Pancreas (tissue), 10 donors: ENCODE measurements at regions not wholly inside any gene's neighbourhood (a gene's known extent, or its start where the extent isn't known, plus 50 kb on each side); places are given as distances from the start of the nearest gene placed in this dataset.
A peak's percentile ranks its signal among the peaks of the same experiment; 100 is the strongest.
"Not testable (repeated sequence)": the region's sequence is repeated elsewhere in the genome, so short reads cannot be mapped to it uniquely, and the experiment has no call there.

ENCODE experiments used
- ATAC-seq, 4 donors: fragments of 200-7000 bp; cut with Tn5 transposase; one replicate each; pipeline versions ENCODE4 v1.8.0 to v1.9.1; 2020; ENCODE audit warnings: mild to moderate bottlenecking in 4 of 4, moderate library complexity in 4 of 4
- DNase-seq, 6 donors: peaks; one replicate each; pipeline ENCODE4 v3.0.0-alpha.2; 2020
- FAIRE-seq: peaks from 2 replicates; lab custom pipeline; 2012; peaks lifted over from hg19 to GRCh38; lab: Jason Lieb, UNC
- H3K27ac ChIP-seq, 4 donors: fragments of 200-600 bp; sonication (generic); 1 replicate in 3 of 4; 2 replicates in 1 of 4; pipeline versions ENCODE4 v1.5.0 to v1.8.0; 2020
- H3K27me3 ChIP-seq, 4 donors: fragments of 200-600 bp; one replicate each; pipeline ENCODE4 v1.8.0; 2021
- H3K36me3 ChIP-seq, 3 donors: fragments of 200-600 bp; sonication (generic) in 1 of 3; one replicate each; pipeline versions ENCODE4 v1.5.0 to v1.8.0; 2020 to 2021
- H3K4me1 ChIP-seq, 3 donors: fragments of 200-600 bp; one replicate each; pipeline ENCODE4 v1.8.0; 2021
- H3K4me3 ChIP-seq, 4 donors: fragments of 200-600 bp; sonication (generic) in 2 of 4; one replicate each; pipeline versions ENCODE4 v1.5.0 to v1.8.0; 2020 to 2021
- H3K9me3 ChIP-seq, 4 donors: fragments of 200-600 bp; one replicate each; pipeline ENCODE4 v1.8.0; 2021
- WGBS, 2 donors: extraction: QIAGEN DNeasy Blood & Tissue Kit; methylation state at CpG; one replicate each; pipeline ENCODE4 v1.1.7; 2013; 5-methylcytosine and 5-hydroxymethylcytosine counted together
- intact Hi-C, 3 donors: fragments of 100-400 bp; cut with DNase I; formaldehyde crosslinking; loops; one replicate each; pipeline versions ENCODE4 v1.11.1 to v1.14.2; 2022
- TF ChIP-seq, protein P1 (sequence below), 4 donors: fragments of 200-600 bp; sonication (generic) in 3 of 4; IDR thresholded peaks; one replicate each; pipeline versions ENCODE4 v1.5.0 to v1.8.0; 2021; ENCODE audit warnings: antibody characterized with exemption in 4 of 4
- donor health status: healthy with polysubstance abuse.
- donor health status: DM: no; HTN: no; CAD: no; lungs with moderate emphysema.
- donor health status: DM: no; HTN: no; CAD: no.
- donor health status: control.
- donor health status: control.
- donor health status: Bipolar disorder and iron deficiency.
- donor health status: DM: yes; HTN: yes; CAD: no.
- donor health status: DM: no; HTN: no; CAD: no.
- donor health status: DM: no; HTN: no; CAD: no.
- donor health status: DM: yes; HTN: yes; CAD: no.

DNA sequence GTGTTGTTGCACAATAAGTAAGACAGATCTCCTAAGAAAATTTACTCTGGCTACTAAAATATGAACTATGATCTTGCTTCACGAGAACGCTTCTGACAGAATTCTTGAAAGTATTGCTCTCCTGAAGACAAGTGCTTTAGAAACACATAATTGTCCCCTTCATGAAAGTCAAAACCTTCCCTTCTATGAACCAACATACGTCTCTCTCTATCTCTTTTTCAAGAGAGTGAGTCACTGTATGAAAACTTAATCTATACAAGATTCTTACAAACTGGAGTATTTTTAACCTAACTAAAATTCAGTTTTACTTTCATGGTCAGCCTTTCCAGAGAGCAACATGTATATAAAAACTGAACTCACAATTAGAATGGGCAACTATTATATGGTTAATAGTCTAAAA is 688.0 kb upstream of the CTNND2 start:
- DNase-seq: no peak
- H3K4me3 ChIP-seq: no peak overlapping the region
- no peak overlapping the region for H3K27ac ChIP-seq
- H3K9me3 ChIP-seq: no peaks in the 10 kb centered on the region
- no peaks in the 10 kb centered on the region for H3K27me3 ChIP-seq
- H3K4me1 ChIP-seq: no peaks in the 10 kb centered on the region
- ATAC-seq: no peak
- H3K36me3 ChIP-seq: no peaks in the 10 kb centered on the region
- WGBS, 2 donors: 58 to 68% methylated on average over 3 of the region's 3 CpGs
- TF ChIP-seq, protein P1, sequence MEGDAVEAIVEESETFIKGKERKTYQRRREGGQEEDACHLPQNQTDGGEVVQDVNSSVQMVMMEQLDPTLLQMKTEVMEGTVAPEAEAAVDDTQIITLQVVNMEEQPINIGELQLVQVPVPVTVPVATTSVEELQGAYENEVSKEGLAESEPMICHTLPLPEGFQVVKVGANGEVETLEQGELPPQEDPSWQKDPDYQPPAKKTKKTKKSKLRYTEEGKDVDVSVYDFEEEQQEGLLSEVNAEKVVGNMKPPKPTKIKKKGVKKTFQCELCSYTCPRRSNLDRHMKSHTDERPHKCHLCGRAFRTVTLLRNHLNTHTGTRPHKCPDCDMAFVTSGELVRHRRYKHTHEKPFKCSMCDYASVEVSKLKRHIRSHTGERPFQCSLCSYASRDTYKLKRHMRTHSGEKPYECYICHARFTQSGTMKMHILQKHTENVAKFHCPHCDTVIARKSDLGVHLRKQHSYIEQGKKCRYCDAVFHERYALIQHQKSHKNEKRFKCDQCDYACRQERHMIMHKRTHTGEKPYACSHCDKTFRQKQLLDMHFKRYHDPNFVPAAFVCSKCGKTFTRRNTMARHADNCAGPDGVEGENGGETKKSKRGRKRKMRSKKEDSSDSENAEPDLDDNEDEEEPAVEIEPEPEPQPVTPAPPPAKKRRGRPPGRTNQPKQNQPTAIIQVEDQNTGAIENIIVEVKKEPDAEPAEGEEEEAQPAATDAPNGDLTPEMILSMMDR (IDR thresholded peaks at IDR 0.05): no peak
- intact Hi-C loops: no loop called here
- FAIRE-seq: no peak

DNA sequence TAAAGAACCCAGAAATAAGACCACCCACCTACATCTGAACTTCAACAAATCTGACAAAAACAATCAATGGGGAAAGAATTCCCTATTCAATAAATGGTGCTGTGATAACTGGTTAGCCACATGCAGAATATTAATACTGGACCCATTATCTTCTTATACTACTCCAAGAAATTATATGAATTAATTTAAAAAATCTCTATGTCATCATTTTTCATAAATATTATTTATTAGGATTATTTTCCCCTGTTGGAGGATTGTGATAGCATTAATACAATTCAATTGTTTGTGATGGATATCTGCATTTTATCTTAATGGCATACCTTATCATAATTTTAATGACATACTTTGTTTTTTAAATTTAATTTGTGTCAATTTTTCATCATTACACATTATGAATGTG is 682.2 kb upstream of the CTNND2 start:
- ATAC-seq: no peak
- Histone ChIP-seq H3K27ac (no peak overlapping the region), H3K9me3 (no peaks in the 10 kb centered on the region), H3K4me3 (no peak overlapping the region), H3K4me1 (no peaks in the 10 kb centered on the region), H3K36me3 (no peaks in the 10 kb centered on the region), H3K27me3 (no peaks in the 10 kb centered on the region)
- intact Hi-C loops: no loop called here
- DNase-seq: no peak
- TF ChIP-seq, protein P1 (IDR thresholded peaks at IDR 0.05): no peak
- FAIRE-seq: peak; percentile 39

DNA sequence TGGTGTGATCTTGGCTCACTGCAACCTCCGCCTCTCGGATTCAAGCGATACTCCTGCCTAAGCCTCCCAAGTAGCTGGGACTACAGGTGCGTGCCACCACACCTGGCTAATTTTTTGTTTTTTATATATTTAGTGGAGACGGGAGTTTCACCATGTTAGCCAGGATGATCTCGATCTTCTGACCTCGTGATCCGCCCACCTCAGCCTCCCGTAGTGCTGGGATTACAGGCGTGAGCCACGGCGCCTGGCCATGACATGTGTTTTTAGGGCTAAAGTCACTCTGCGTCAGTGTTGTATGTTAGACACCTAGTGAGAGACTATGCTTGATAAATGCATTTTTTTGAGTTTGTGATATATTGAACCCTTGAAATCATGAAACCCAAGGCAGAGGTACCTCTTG is 674.6 kb upstream of the CTNND2 start:
- H3K9me3 ChIP-seq, H3K4me1 ChIP-seq, intact Hi-C loops, DNase-seq, H3K27me3 ChIP-seq, H3K4me3 ChIP-seq, H3K27ac ChIP-seq, H3K36me3 ChIP-seq, ATAC-seq, FAIRE-seq: not testable (repeated sequence)
- 77 to 80% methylated on average over 13 of the region's 13 CpGs for WGBS, 2 donors

DNA sequence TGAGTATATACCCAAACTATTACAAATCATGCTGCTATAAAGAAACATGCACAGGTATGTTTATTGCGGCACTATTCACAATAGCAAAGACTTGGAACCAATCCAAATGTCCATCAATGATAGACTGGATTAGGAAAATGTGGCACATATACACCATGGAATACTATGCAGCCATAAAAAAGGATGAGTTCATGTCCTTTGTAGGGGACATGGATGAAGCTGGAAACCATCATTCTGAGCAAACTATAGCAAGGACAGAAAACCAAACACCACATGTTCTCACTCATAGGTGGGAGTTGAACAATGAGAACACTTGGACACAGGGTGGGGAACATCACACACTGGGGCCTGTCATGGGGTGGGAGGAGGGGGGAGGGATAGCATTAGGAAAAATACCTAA is 672.7 kb upstream of the CTNND2 start:
- H3K4me3 ChIP-seq, H3K27ac ChIP-seq, H3K36me3 ChIP-seq, FAIRE-seq, ATAC-seq, intact Hi-C loops, DNase-seq, H3K27me3 ChIP-seq, H3K9me3 ChIP-seq, H3K4me1 ChIP-seq: not testable (repeated sequence)
- 77 to 92% methylated on average over 1 of the region's 1 CpG for WGBS, 2 donors

DNA sequence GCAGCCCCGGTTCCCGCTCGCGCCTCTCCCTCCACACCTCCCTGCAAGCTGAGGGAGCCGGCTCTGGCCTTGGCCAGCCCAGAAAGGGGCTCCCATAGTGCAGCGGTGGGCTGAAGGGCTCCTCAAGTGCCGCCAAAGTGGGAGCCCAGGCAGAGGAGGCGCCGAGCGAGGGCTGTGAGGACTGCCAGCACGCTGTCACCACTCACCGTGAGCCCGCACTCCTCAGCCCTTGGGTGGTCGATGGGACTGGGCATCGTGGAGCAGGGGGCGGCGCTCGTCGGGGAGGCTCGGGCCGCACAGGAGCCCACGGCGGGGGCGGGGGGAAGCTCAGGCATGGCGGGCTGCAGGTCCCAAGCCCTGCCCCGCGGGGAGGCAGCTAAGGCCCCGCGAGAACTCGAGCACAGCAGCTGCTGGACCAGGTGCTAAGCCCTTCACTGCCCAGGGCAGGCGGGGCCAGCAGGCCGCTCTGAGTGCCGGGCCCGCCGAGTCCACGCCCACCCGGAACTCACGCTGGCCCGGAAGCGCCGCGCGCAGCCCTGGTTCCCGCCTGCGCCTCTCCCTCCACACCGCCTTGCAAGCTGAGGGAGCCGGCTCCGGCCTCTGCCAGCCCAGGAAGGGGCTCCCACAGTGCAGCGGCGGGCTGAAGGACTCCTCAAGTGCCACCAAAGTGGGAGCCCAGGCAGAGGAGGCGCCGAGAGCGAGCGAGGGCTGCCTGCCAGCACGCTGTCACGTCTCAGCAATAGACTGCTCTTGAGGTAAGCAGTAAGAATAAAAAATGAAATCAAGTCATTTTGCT is 670.2 kb upstream of the CTNND2 start:
- H3K4me3 ChIP-seq, H3K27me3 ChIP-seq, H3K36me3 ChIP-seq, FAIRE-seq, H3K27ac ChIP-seq, H3K9me3 ChIP-seq, H3K4me1 ChIP-seq, ATAC-seq, intact Hi-C loops: not testable (repeated sequence)
- DNase-seq: peak in 1 of 6 donors; percentile 55
- WGBS, 2 donors: 85 to 92% methylated on average over 40 to 55 of the region's 56 CpGs

DNA sequence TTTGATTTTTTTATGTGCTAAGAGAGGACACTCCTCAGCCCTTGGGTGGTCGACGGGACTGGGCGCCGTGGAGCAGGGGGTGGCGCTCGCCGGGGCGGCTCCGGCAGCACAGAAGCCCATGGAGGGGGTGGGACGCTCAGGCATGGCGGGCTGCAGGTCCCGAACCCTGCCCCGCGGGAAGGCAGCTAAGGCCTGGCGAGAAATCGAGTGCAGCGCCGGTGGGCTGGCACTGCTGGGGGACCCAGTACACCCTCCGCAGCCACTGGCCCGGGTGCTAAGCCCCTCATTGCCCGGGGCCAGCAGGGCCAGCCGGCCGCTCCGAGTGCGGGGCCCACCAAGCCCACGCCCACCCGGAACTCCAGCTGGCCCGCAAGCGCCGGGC is 669.7 kb upstream of the CTNND2 start:
- H3K27me3 ChIP-seq, H3K27ac ChIP-seq, H3K9me3 ChIP-seq, intact Hi-C loops, H3K36me3 ChIP-seq, H3K4me1 ChIP-seq, ATAC-seq, H3K4me3 ChIP-seq, FAIRE-seq: not testable (repeated sequence)
- peak in 1 of 6 donors; percentile 48 for DNase-seq
- WGBS, 2 donors: 91 to 95% methylated on average over 19 to 30 of the region's 30 CpGs

DNA sequence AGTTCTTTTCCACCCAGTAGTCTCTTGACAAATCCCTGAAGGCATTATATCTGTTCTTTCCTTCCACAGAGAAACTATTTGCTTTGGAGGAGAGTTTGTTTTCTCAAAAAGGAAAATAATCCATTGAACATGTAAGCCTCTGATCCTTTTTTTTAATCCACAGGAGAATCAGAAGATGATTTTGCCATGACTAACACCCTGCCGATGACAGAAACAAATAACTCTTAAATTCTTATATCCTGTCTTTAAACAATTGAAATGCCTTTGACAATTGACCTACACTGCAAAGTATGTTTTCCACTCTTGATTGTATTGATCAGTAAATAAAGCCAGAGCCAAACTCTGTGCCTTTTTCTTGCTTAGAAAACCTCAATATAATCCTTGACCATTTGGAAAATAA is 666.4 kb upstream of the CTNND2 start:
- no peak overlapping the region for H3K4me3 ChIP-seq
- no peak overlapping the region for H3K27ac ChIP-seq
- no peaks in the 10 kb centered on the region for H3K36me3 ChIP-seq
- no peak for FAIRE-seq
- intact Hi-C loops: no loop called here
- 12 to 24% methylated on average over 1 of the region's 1 CpG for WGBS, 2 donors
- TF ChIP-seq, protein P1 (IDR thresholded peaks at IDR 0.05): no peak
- ATAC-seq: no peak
- H3K9me3 ChIP-seq: no peaks in the 10 kb centered on the region
- H3K4me1 ChIP-seq: no peaks in the 10 kb centered on the region
- H3K27me3 ChIP-seq: no peaks in the 10 kb centered on the region
- no peak for DNase-seq
